ENCODE measurements at regions not wholly inside any gene's neighbourhood (a gene's known extent, or its start where the extent isn't known, plus 50 kb on each side); places are given as distances from the start of the nearest gene placed in this dataset.
A peak's percentile ranks its signal among the peaks of the same experiment; 100 is the strongest.

GRCh38 chr1:232386721-232387510 lies 243.0 kb downstream of the SIPA1L2 start:
- Histone ChIP-seq H3K27ac (ENCODE audit: low read depth, low read length, poor library complexity, severe bottlenecking) (no peak overlapping the region), H3K36me3 (ENCODE audit: insufficient read depth, low read length, poor library complexity, severe bottlenecking) (no peaks in the 10 kb centered on the region), H3K27me3 (replicated peaks; ENCODE audit: insufficient read depth, low read depth, low read length, poor library complexity) (no peaks in the 10 kb centered on the region), H3K4me1 (ENCODE audit: insufficient read depth, low read length, poor library complexity, severe bottlenecking) (no peaks in the 10 kb centered on the region), H3K4me3 (ENCODE audit: low read depth, low read length, poor library complexity, severe bottlenecking) (no peak overlapping the region), H3K9me3 (ENCODE audit: low read depth, low read length, poor library complexity, severe bottlenecking) (no peaks in the 10 kb centered on the region)
- intact Hi-C loops (cut with micrococcal nuclease; ENCODE audit: unreplicated experiment), result no loop called here
- BruUV-seq (replicated peaks), result no TSS peak
- no peak for DNase-seq (ENCODE audit: low spot score)
- POLR2A ChIA-PET (ENCODE audit: low non-redundant PET), result no interaction called here
- CTCF ChIA-PET, result no interaction called here
- TF ChIP-seq EZH2 (IDR thresholded peaks at IDR 0.05; ENCODE audit: borderline replicate concordance, low read depth, low read length, poor library complexity, severe bottlenecking), result no peak
- TF ChIP-seq, protein P1, sequence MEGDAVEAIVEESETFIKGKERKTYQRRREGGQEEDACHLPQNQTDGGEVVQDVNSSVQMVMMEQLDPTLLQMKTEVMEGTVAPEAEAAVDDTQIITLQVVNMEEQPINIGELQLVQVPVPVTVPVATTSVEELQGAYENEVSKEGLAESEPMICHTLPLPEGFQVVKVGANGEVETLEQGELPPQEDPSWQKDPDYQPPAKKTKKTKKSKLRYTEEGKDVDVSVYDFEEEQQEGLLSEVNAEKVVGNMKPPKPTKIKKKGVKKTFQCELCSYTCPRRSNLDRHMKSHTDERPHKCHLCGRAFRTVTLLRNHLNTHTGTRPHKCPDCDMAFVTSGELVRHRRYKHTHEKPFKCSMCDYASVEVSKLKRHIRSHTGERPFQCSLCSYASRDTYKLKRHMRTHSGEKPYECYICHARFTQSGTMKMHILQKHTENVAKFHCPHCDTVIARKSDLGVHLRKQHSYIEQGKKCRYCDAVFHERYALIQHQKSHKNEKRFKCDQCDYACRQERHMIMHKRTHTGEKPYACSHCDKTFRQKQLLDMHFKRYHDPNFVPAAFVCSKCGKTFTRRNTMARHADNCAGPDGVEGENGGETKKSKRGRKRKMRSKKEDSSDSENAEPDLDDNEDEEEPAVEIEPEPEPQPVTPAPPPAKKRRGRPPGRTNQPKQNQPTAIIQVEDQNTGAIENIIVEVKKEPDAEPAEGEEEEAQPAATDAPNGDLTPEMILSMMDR (conservative IDR thresholded peaks at IDR 0.05; ENCODE audit: low read depth, low read length), result no peak

DNA sequence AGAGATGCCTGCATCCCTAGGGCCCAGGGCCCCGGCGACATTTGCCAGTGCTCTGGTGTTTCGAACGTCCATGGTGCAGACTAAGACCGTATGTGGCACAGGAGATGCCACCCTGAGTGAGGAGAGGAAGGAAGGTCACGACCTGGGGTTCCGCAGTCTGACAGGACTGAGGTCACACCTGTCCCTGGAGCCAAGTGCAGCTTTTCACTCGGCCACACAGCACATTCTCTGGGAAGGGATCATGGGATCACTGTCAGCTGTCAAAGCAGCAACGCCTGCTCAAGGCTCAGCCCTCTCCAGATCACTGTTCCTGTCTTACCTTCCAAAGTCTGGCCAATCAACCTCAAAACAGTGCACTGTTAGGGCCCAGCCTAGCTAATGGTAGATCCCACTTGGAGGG lies 243.6 kb downstream of the SIPA1L2 start:
- DNase-seq (ENCODE audit: low spot score), result no peak
- no peak overlapping the region for H3K4me3 ChIP-seq (ENCODE audit: low read depth, low read length, poor library complexity, severe bottlenecking)
- no TSS peak for BruUV-seq (replicated peaks)
- H3K27ac ChIP-seq (ENCODE audit: low read depth, low read length, poor library complexity, severe bottlenecking), result no peak overlapping the region
- no peaks in the 10 kb centered on the region for H3K4me1 ChIP-seq (ENCODE audit: insufficient read depth, low read length, poor library complexity, severe bottlenecking)
- TF ChIP-seq, protein P1 (conservative IDR thresholded peaks at IDR 0.05; ENCODE audit: low read depth, low read length), result no peak
- no peak for TF ChIP-seq EZH2 (IDR thresholded peaks at IDR 0.05; ENCODE audit: borderline replicate concordance, low read depth, low read length, poor library complexity, severe bottlenecking)
- ChIA-PET POLR2A (ENCODE audit: low non-redundant PET) (no interaction called here), CTCF (no interaction called here)
- intact Hi-C loops (cut with micrococcal nuclease; ENCODE audit: unreplicated experiment), result no loop called here
- H3K9me3 ChIP-seq (ENCODE audit: low read depth, low read length, poor library complexity, severe bottlenecking), result no peaks in the 10 kb centered on the region
- no peaks in the 10 kb centered on the region for H3K36me3 ChIP-seq (ENCODE audit: insufficient read depth, low read length, poor library complexity, severe bottlenecking)
- H3K27me3 ChIP-seq (replicated peaks; ENCODE audit: insufficient read depth, low read depth, low read length, poor library complexity), result no peaks in the 10 kb centered on the region

- H3K4me3 ChIP-seq (ENCODE audit: low read depth, low read length, poor library complexity, severe bottlenecking), result no peak overlapping the region
- CTCF ChIA-PET, result no interaction called here
- no peak overlapping the region for H3K27ac ChIP-seq (ENCODE audit: low read depth, low read length, poor library complexity, severe bottlenecking)
- H3K36me3 ChIP-seq (ENCODE audit: insufficient read depth, low read length, poor library complexity, severe bottlenecking), result no peaks in the 10 kb centered on the region
- H3K27me3 ChIP-seq (replicated peaks; ENCODE audit: insufficient read depth, low read depth, low read length, poor library complexity), result no peaks in the 10 kb centered on the region
- POLR2A ChIA-PET (ENCODE audit: low non-redundant PET), result no interaction called here
- TF ChIP-seq, protein P1 (conservative IDR thresholded peaks at IDR 0.05; ENCODE audit: low read depth, low read length), result no peak
- no peak for TF ChIP-seq EZH2 (IDR thresholded peaks at IDR 0.05; ENCODE audit: borderline replicate concordance, low read depth, low read length, poor library complexity, severe bottlenecking)
- BruUV-seq (replicated peaks), result no TSS peak
- H3K9me3 ChIP-seq (ENCODE audit: low read depth, low read length, poor library complexity, severe bottlenecking), result no peaks in the 10 kb centered on the region
- no peaks in the 10 kb centered on the region for H3K4me1 ChIP-seq (ENCODE audit: insufficient read depth, low read length, poor library complexity, severe bottlenecking)
- intact Hi-C loops (cut with micrococcal nuclease; ENCODE audit: unreplicated experiment), result no loop called here
- peak; percentile 15 for DNase-seq (ENCODE audit: low spot score)
These were observed 244.7 kb downstream of the SIPA1L2 start for GRCh38 chr1:232385221-232385620.
